ENCODE measurements at regions not wholly inside any gene's neighbourhood (a gene's known extent, or its start where the extent isn't known, plus 50 kb on each side); places are given as distances from the start of the nearest gene placed in this dataset.

- no peak overlapping the region for H3K27ac Mint-ChIP-seq
- ATAC-seq, result no peak
- H3K4me3 Mint-ChIP-seq, result no peak overlapping the region
- peaks cover 2% of the 10 kb centered on the region for H3K9me3 Mint-ChIP-seq
- H3K4me1 Mint-ChIP-seq, result no peaks in the 10 kb centered on the region
- H3K36me3 Mint-ChIP-seq, result no peaks in the 10 kb centered on the region
- DNase-seq (ENCODE audit: low spot score in 2 of 2), result no peak
These were observed 311.5 kb downstream of the SETD4 start for GRCh38 chr21:35748678-35749314.

GRCh38 chr21:35743571-35743970 is 316.8 kb downstream of the SETD4 start:
- no peaks in the 10 kb centered on the region for H3K9me3 Mint-ChIP-seq
- ATAC-seq, result no peak
- H3K36me3 Mint-ChIP-seq, result no peaks in the 10 kb centered on the region
- no peaks in the 10 kb centered on the region for H3K4me1 Mint-ChIP-seq
- H3K27ac Mint-ChIP-seq, result no peak overlapping the region
- no peak overlapping the region for H3K4me3 Mint-ChIP-seq
- DNase-seq (ENCODE audit: low spot score in 2 of 2), result no peak

GRCh38 chr21:35738347-35738961 is 321.9 kb downstream of the SETD4 start:
- Mint-ChIP-seq H3K9me3 (no peaks in the 10 kb centered on the region), H3K4me3 (no peak overlapping the region), H3K36me3 (no peaks in the 10 kb centered on the region), H3K27ac (no peak overlapping the region), H3K4me1 (no peaks in the 10 kb centered on the region)
- DNase-seq (ENCODE audit: low spot score in 2 of 2), result no peak
- no peak for ATAC-seq

- H3K36me3 Mint-ChIP-seq, result no peaks in the 10 kb centered on the region
- H3K27ac Mint-ChIP-seq, result no peak overlapping the region
- H3K4me3 Mint-ChIP-seq, result no peak overlapping the region
- H3K9me3 Mint-ChIP-seq, result no peaks in the 10 kb centered on the region
- H3K4me1 Mint-ChIP-seq, result no peaks in the 10 kb centered on the region
- DNase-seq (ENCODE audit: low spot score in 2 of 2) (no peak), ATAC-seq (no peak)
These were observed 322.4 kb downstream of the SETD4 start for GRCh38 chr21:35737899-35738346.

GRCh38 chr21:35737449-35737848 is 322.9 kb downstream of the SETD4 start:
- H3K27ac Mint-ChIP-seq, result no peak overlapping the region
- ATAC-seq (no peak), DNase-seq (ENCODE audit: low spot score in 2 of 2) (no peak)
- H3K4me1 Mint-ChIP-seq, result no peaks in the 10 kb centered on the region
- no peaks in the 10 kb centered on the region for H3K36me3 Mint-ChIP-seq
- H3K9me3 Mint-ChIP-seq, result no peaks in the 10 kb centered on the region
- no peak overlapping the region for H3K4me3 Mint-ChIP-seq

- Mint-ChIP-seq H3K4me3 (no peak overlapping the region), H3K36me3 (no peaks in the 10 kb centered on the region), H3K27ac (no peak overlapping the region), H3K9me3 (no peaks in the 10 kb centered on the region), H3K4me1 (no peaks in the 10 kb centered on the region)
- DNase-seq (ENCODE audit: low spot score in 2 of 2) (no peak), ATAC-seq (no peak)
These were observed 327.5 kb downstream of the SETD4 start for GRCh38 chr21:35732788-35733187.

- Mint-ChIP-seq H3K36me3 (no peaks in the 10 kb centered on the region), H3K4me1 (no peaks in the 10 kb centered on the region), H3K4me3 (no peak overlapping the region), H3K9me3 (no peaks in the 10 kb centered on the region), H3K27ac (no peak overlapping the region)
- ATAC-seq (no peak), DNase-seq (ENCODE audit: low spot score in 2 of 2) (no peak)
These were observed 330.0 kb downstream of the SETD4 start for GRCh38 chr21:35730325-35730724.

- no peaks in the 10 kb centered on the region for H3K4me1 Mint-ChIP-seq
- no peaks in the 10 kb centered on the region for H3K9me3 Mint-ChIP-seq
- no peak overlapping the region for H3K4me3 Mint-ChIP-seq
- DNase-seq (ENCODE audit: low spot score in 2 of 2) (no peak), ATAC-seq (no peak)
- no peaks in the 10 kb centered on the region for H3K36me3 Mint-ChIP-seq
- no peak overlapping the region for H3K27ac Mint-ChIP-seq
These were observed 332.5 kb downstream of the SETD4 start for GRCh38 chr21:35727830-35728229.

GRCh38 chr21:35724156-35724555 is 336.2 kb downstream of the SETD4 start:
- no peaks in the 10 kb centered on the region for H3K9me3 Mint-ChIP-seq

GRCh38 chr21:35721701-35722100 is 338.6 kb downstream of the SETD4 start:
- DNase-seq (ENCODE audit: low spot score in 2 of 2) (no peak), ATAC-seq (no peak)
- Mint-ChIP-seq H3K9me3 (no peaks in the 10 kb centered on the region), H3K4me1 (no peaks in the 10 kb centered on the region), H3K4me3 (no peak overlapping the region), H3K36me3 (no peaks in the 10 kb centered on the region), H3K27ac (no peak overlapping the region)

More at GRCh38 chr21:35724156-35724555, 336.2 kb downstream of the SETD4 start:
- H3K36me3 Mint-ChIP-seq, result no peaks in the 10 kb centered on the region
- H3K27ac Mint-ChIP-seq, result no peak overlapping the region
- H3K4me1 Mint-ChIP-seq, result no peaks in the 10 kb centered on the region
- ATAC-seq, result no peak
- H3K4me3 Mint-ChIP-seq, result no peak overlapping the region
- no peak for DNase-seq (ENCODE audit: low spot score in 2 of 2)

GRCh38 chr21:35720208-35720731 is 340.1 kb downstream of the SETD4 start:
- no peak for ATAC-seq
- DNase-seq (ENCODE audit: low spot score in 2 of 2), result no peak
- no peaks in the 10 kb centered on the region for H3K9me3 Mint-ChIP-seq
- H3K36me3 Mint-ChIP-seq, result no peaks in the 10 kb centered on the region
- H3K4me1 Mint-ChIP-seq, result no peaks in the 10 kb centered on the region
- no peak overlapping the region for H3K4me3 Mint-ChIP-seq
- no peak overlapping the region for H3K27ac Mint-ChIP-seq

GRCh38 chr21:35719080-35719479 is 341.2 kb downstream of the SETD4 start:
- ATAC-seq, result no peak

GRCh38 chr21:35716876-35717565 is 343.3 kb downstream of the SETD4 start:
- DNase-seq (ENCODE audit: low spot score in 2 of 2) (no peak), ATAC-seq (no peak)
- Mint-ChIP-seq H3K4me3 (no peak overlapping the region), H3K4me1 (no peaks in the 10 kb centered on the region), H3K9me3 (no peaks in the 10 kb centered on the region), H3K36me3 (no peaks in the 10 kb centered on the region), H3K27ac (no peak overlapping the region)

More at GRCh38 chr21:35719080-35719479, 341.2 kb downstream of the SETD4 start:
- no peak for DNase-seq (ENCODE audit: low spot score in 2 of 2)
- no peak overlapping the region for H3K4me3 Mint-ChIP-seq
- H3K27ac Mint-ChIP-seq, result no peak overlapping the region
- H3K36me3 Mint-ChIP-seq, result no peaks in the 10 kb centered on the region
- H3K4me1 Mint-ChIP-seq, result no peaks in the 10 kb centered on the region
- no peaks in the 10 kb centered on the region for H3K9me3 Mint-ChIP-seq

GRCh38 chr21:35713914-35714313 is 346.4 kb downstream of the SETD4 start:
- DNase-seq (ENCODE audit: low spot score in 2 of 2) (no peak), ATAC-seq (peak; percentile 8)
- no peaks in the 10 kb centered on the region for H3K9me3 Mint-ChIP-seq
- no peaks in the 10 kb centered on the region for H3K4me1 Mint-ChIP-seq
- no peak overlapping the region for H3K27ac Mint-ChIP-seq
- no peak overlapping the region for H3K4me3 Mint-ChIP-seq
- no peaks in the 10 kb centered on the region for H3K36me3 Mint-ChIP-seq

GRCh38 chr21:35711661-35712060 is 348.7 kb downstream of the SETD4 start:
- Mint-ChIP-seq H3K9me3 (no peaks in the 10 kb centered on the region), H3K4me3 (no peak overlapping the region), H3K27ac (no peak overlapping the region), H3K36me3 (no peaks in the 10 kb centered on the region), H3K4me1 (no peaks in the 10 kb centered on the region)
- no peak for DNase-seq (ENCODE audit: low spot score in 2 of 2)
- ATAC-seq, result no peak

- no peak overlapping the region for H3K27ac Mint-ChIP-seq
- H3K4me3 Mint-ChIP-seq, result no peak overlapping the region
- H3K9me3 Mint-ChIP-seq, result no peaks in the 10 kb centered on the region
- H3K36me3 Mint-ChIP-seq, result no peaks in the 10 kb centered on the region
- H3K4me1 Mint-ChIP-seq, result no peaks in the 10 kb centered on the region
- ATAC-seq, result no peak
- DNase-seq (ENCODE audit: low spot score in 2 of 2), result no peak
These were observed 349.1 kb downstream of the SETD4 start for GRCh38 chr21:35711213-35711612.
